ENCODE measurements at regions not wholly inside any gene's neighbourhood (a gene's known extent, or its start where the extent isn't known, plus 50 kb on each side); places are given as distances from the start of the nearest gene placed in this dataset.

- no peaks in the 10 kb centered on the region for H4K20me1 ChIP-seq (ENCODE audit: insufficient read depth)
- TF ChIP-seq MXI1 (conservative IDR thresholded peaks at IDR 0.05; ENCODE audit: poor library complexity, severe bottlenecking) = no peak
- TF ChIP-seq EZH2 (IDR thresholded peaks at IDR 0.05; ENCODE audit: borderline replicate concordance, insufficient read depth, low read length, poor library complexity, severe bottlenecking) = no peak
- no peak for TF ChIP-seq SMC3 (conservative IDR thresholded peaks at IDR 0.05; ENCODE audit: poor library complexity)
- TF ChIP-seq EP300 (conservative IDR thresholded peaks at IDR 0.05; ENCODE audit: poor library complexity, severe bottlenecking) = no peak
- no peak for TF ChIP-seq REST (IDR thresholded peaks at IDR 0.05; ENCODE audit: borderline replicate concordance)
- no peak for TF ChIP-seq CTCF (IDR thresholded peaks at IDR 0.05; ENCODE audit: poor library complexity, severe bottlenecking)
- TF ChIP-seq RAD21 (conservative IDR thresholded peaks at IDR 0.05) = no peak
- TF ChIP-seq POLR2AphosphoS5 (IDR thresholded peaks at IDR 0.05) = no peak
- no peak for TF ChIP-seq TAF1 (IDR thresholded peaks at IDR 0.05; ENCODE audit: low read depth)
- H3K27me3 ChIP-seq (ENCODE audit: insufficient read depth, low read depth, low read length) = no peaks in the 10 kb centered on the region
- no peaks in the 10 kb centered on the region for H3K9me2 ChIP-seq (ENCODE audit: insufficient read depth, low read length)
- no peak overlapping the region for H3K4me3 ChIP-seq (ENCODE audit: low read length)
- H3K9me3 ChIP-seq (ENCODE audit: low read length) = no peaks in the 10 kb centered on the region
- H3K79me2 ChIP-seq (replicated peaks; ENCODE audit: insufficient read depth, low read length) = no peaks in the 10 kb centered on the region
- H3K4me2 ChIP-seq (ENCODE audit: low read length) = no peak overlapping the region
- no peak overlapping the region for H3K27ac ChIP-seq (ENCODE audit: low read length)
- no peak overlapping the region for H2AFZ ChIP-seq (ENCODE audit: low read depth, low read length)
- H3K9ac ChIP-seq (ENCODE audit: low read length) = no peak overlapping the region
- H3F3A ChIP-seq (ENCODE audit: insufficient read depth, low read length, poor library complexity, severe bottlenecking) = no peaks in the 10 kb centered on the region
- H3K36me3 ChIP-seq (ENCODE audit: insufficient read depth, low read length) = no peaks in the 10 kb centered on the region
Measured at GRCh38 chr3:146343551-146343950, 92.6 kb upstream of the PLSCR4 start.

- Histone ChIP-seq H3K27ac (ENCODE audit: low read length) (no peak overlapping the region), H3K9me3 (ENCODE audit: low read length) (no peaks in the 10 kb centered on the region), H4K20me1 (ENCODE audit: insufficient read depth) (no peaks in the 10 kb centered on the region), H3K9me2 (ENCODE audit: insufficient read depth, low read length) (no peaks in the 10 kb centered on the region), H2AFZ (ENCODE audit: low read depth, low read length) (no peak overlapping the region), H3K9ac (ENCODE audit: low read length) (no peak overlapping the region), H3K4me2 (ENCODE audit: low read length) (no peak overlapping the region), H3K4me3 (ENCODE audit: low read length) (no peak overlapping the region), H3K27me3 (ENCODE audit: insufficient read depth, low read depth, low read length) (no peaks in the 10 kb centered on the region), H3K36me3 (ENCODE audit: insufficient read depth, low read length) (no peaks in the 10 kb centered on the region), H3K79me2 (replicated peaks; ENCODE audit: insufficient read depth, low read length) (no peaks in the 10 kb centered on the region), H3F3A (ENCODE audit: insufficient read depth, low read length, poor library complexity, severe bottlenecking) (no peaks in the 10 kb centered on the region)
- TF ChIP-seq RAD21 (conservative IDR thresholded peaks at IDR 0.05) = no peak
- TF ChIP-seq EP300 (conservative IDR thresholded peaks at IDR 0.05; ENCODE audit: poor library complexity, severe bottlenecking) = no peak
- TF ChIP-seq SMC3 (conservative IDR thresholded peaks at IDR 0.05; ENCODE audit: poor library complexity) = no peak
- no peak for TF ChIP-seq CTCF (IDR thresholded peaks at IDR 0.05; ENCODE audit: poor library complexity, severe bottlenecking)
- no peak for TF ChIP-seq MXI1 (conservative IDR thresholded peaks at IDR 0.05; ENCODE audit: poor library complexity, severe bottlenecking)
- no peak for TF ChIP-seq TAF1 (IDR thresholded peaks at IDR 0.05; ENCODE audit: low read depth)
- TF ChIP-seq REST (IDR thresholded peaks at IDR 0.05; ENCODE audit: borderline replicate concordance) = no peak
- TF ChIP-seq POLR2AphosphoS5 (IDR thresholded peaks at IDR 0.05) = no peak
- TF ChIP-seq EZH2 (IDR thresholded peaks at IDR 0.05; ENCODE audit: borderline replicate concordance, insufficient read depth, low read length, poor library complexity, severe bottlenecking) = no peak
Measured at GRCh38 chr3:146342989-146343388, 92.1 kb upstream of the PLSCR4 start.

Measured in neural cell (in vitro differentiated cells).